ENCODE measurements at regions not wholly inside any gene's neighbourhood (a gene's known extent, or its start where the extent isn't known, plus 50 kb on each side); places are given as distances from the start of the nearest gene placed in this dataset.

DNA sequence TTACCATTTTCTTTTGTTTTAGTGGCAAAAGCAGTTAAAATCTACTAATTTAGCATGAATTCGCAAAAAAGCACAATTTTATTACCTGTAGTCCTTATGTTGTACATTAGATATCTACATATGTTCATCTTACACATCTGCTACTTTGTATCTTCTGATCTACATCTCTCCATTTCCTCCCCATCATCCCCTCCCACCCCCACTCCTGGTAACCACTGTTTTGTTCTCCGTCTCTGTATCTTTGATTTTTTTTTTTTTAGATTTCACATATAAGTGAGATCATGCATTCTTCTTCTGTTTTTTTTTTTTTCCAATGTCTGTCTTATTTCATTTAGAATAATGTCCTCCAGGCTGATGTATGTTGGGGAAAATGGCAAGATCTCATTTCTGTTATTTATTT lies 922.7 kb downstream of the VRK1 start:
- no peak for TF ChIP-seq POLR2A (IDR thresholded peaks at IDR 0.05)
- intact Hi-C loops (cut with DNase I): no loop called here
- WGBS, 2 donors: 57 to 67% methylated on average over 2 of the region's 2 CpGs

GRCh38 chr14:97723351-97723750 lies 926.2 kb downstream of the VRK1 start:
- H3K27me3 ChIP-seq: no peaks in the 10 kb centered on the region
- TF ChIP-seq POLR2A (IDR thresholded peaks at IDR 0.05) (no peak), CTCF (IDR thresholded peaks at IDR 0.05) (no peak)
- no peaks in the 10 kb centered on the region for H3K9me3 ChIP-seq
- no peak overlapping the region for H3K27ac ChIP-seq
- intact Hi-C loops (cut with DNase I): no loop called here
- DNase-seq: no peak
- H3K36me3 ChIP-seq: no peaks in the 10 kb centered on the region
- H3K4me1 ChIP-seq: no peaks in the 10 kb centered on the region
- H3K4me3 ChIP-seq (replicated peaks in 1 of 3): no peak overlapping the region
- 86 to 90% methylated on average over 6 of the region's 6 CpGs for WGBS, 2 donors

More for the DNA sequence above, 922.7 kb downstream of the VRK1 start:
- Histone ChIP-seq H3K9me3 (no peaks in the 10 kb centered on the region), H3K27me3 (no peaks in the 10 kb centered on the region), H3K4me1 (no peaks in the 10 kb centered on the region), H3K27ac (no peak overlapping the region), H3K36me3 (no peaks in the 10 kb centered on the region), H3K4me3 (replicated peaks in 1 of 3) (no peak overlapping the region)
- no peak for DNase-seq

GRCh38 chr14:97723819-97724218 lies 926.6 kb downstream of the VRK1 start:
- intact Hi-C loops (cut with DNase I): no loop called here
- no peak overlapping the region for H3K4me3 ChIP-seq (replicated peaks in 1 of 3)
- TF ChIP-seq CTCF (IDR thresholded peaks at IDR 0.05) (no peak), POLR2A (IDR thresholded peaks at IDR 0.05) (no peak)
- no peak for DNase-seq
- WGBS, 2 donors: 88% methylated on average over 7 of the region's 7 CpGs
- H3K27me3 ChIP-seq: no peaks in the 10 kb centered on the region
- H3K9me3 ChIP-seq: no peaks in the 10 kb centered on the region
- H3K36me3 ChIP-seq: no peaks in the 10 kb centered on the region
- H3K4me1 ChIP-seq: no peaks in the 10 kb centered on the region
- H3K27ac ChIP-seq: no peak overlapping the region

- WGBS, 2 donors: 31 to 36% methylated on average over 9 of the region's 9 CpGs
- Histone ChIP-seq H3K27ac (no peak overlapping the region), H3K36me3 (no peaks in the 10 kb centered on the region), H3K9me3 (no peaks in the 10 kb centered on the region), H3K4me3 (replicated peaks in 1 of 3) (no peak overlapping the region), H3K27me3 (no peaks in the 10 kb centered on the region), H3K4me1 (no peaks in the 10 kb centered on the region)
- no peak for DNase-seq
- no peak for TF ChIP-seq CTCF (IDR thresholded peaks at IDR 0.05)
- TF ChIP-seq POLR2A (IDR thresholded peaks at IDR 0.05): no peak
- intact Hi-C loops (cut with DNase I): no loop called here
Observed at GRCh38 chr14:97724265-97724731, 927.1 kb downstream of the VRK1 start.

DNA sequence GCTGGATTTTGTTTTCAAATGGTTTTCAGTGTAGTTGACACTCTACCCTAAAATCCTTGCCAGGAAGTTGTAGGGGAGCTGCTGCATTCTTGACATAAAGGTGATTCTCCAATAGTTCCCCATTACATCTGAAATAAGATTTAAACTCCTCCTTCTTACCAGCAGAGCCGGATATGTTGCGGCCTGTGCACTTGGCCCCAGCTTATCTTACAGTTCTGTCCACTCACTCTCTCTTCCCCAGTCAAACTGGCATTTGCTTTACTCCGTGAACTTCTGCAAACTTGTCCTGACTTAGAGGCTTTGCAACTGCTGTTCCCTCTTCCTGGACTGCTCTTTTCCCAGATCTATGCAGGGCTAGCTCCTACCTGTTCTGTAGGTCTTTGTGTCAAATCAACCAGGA lies 929.5 kb downstream of the VRK1 start:
- no peaks in the 10 kb centered on the region for H3K4me1 ChIP-seq
- no peak overlapping the region for H3K27ac ChIP-seq
- intact Hi-C loops (cut with DNase I): no loop called here
- WGBS, 2 donors: 75 to 82% methylated on average over 3 of the region's 3 CpGs
- TF ChIP-seq POLR2A (IDR thresholded peaks at IDR 0.05) (no peak), CTCF (IDR thresholded peaks at IDR 0.05) (no peak)
- H3K4me3 ChIP-seq (replicated peaks in 1 of 3): no peak overlapping the region
- DNase-seq: no peak
- H3K36me3 ChIP-seq: no peaks in the 10 kb centered on the region
- H3K27me3 ChIP-seq: no peaks in the 10 kb centered on the region
- no peaks in the 10 kb centered on the region for H3K9me3 ChIP-seq

GRCh38 chr14:97730706-97731105 lies 933.5 kb downstream of the VRK1 start:
- Histone ChIP-seq H3K36me3 (no peaks in the 10 kb centered on the region), H3K4me3 (replicated peaks in 1 of 3) (no peak overlapping the region), H3K27me3 (no peaks in the 10 kb centered on the region), H3K4me1 (no peaks in the 10 kb centered on the region), H3K9me3 (no peaks in the 10 kb centered on the region), H3K27ac (no peak overlapping the region)
- intact Hi-C loops (cut with DNase I): no loop called here
- TF ChIP-seq CTCF (IDR thresholded peaks at IDR 0.05) (no peak), POLR2A (IDR thresholded peaks at IDR 0.05) (no peak)
- WGBS, 2 donors: 52 to 68% methylated on average over 4 of the region's 4 CpGs
- no peak for DNase-seq
